H1 (cell line): ENCODE measurements at regions not wholly inside any gene's neighbourhood (a gene's known extent, or its start where the extent isn't known, plus 50 kb on each side); places are given as distances from the start of the nearest gene placed in this dataset.
"Not testable (repeated sequence)": the region's sequence is repeated elsewhere in the genome, so short reads cannot be mapped to it uniquely, and the experiment has no call there.

Experiments
- CEBPB ChIP-seq: IDR thresholded peaks from 2 replicates; pipeline ENCODE4 v1.6.1; 2012; ENCODE audit warnings: low read depth, low read length
- CTCF ChIP-seq, 3 experiments: IDR thresholded peaks; 1 replicate in 2 of 3; 2 replicates in 1 of 3; pipeline versions ENCODE4 v1.5.1 to v1.6.1; 2011; ENCODE audit warnings: low read length in 3 of 3, mild to moderate bottlenecking in 3 of 3, inconsistent platforms in 2 of 3, low read depth in 1 of 3, moderate library complexity in 1 of 3; ENCODE audit not compliant: insufficient read depth in 1 of 3; ENCODE audit errors: control extremely low read depth in 1 of 3
- SP1 ChIP-seq: IDR thresholded peaks from 2 replicates; pipeline ENCODE4 v1.6.1; 2011; ENCODE audit warnings: low read depth, low read length

- TF ChIP-seq SP1; CEBPB; CTCF (IDR thresholded peaks at IDR 0.05; ENCODE audit: control extremely low read depth in 1 of 3, insufficient read depth in 1 of 3, low read depth in 1 of 3, low read length in 3 of 3): not testable (repeated sequence)
Observed at GRCh38 chr3:176827244-176827643, 370.0 kb downstream of the TBL1XR1 start.
